SHP77 (cell line): ENCODE measurements at regions not wholly inside any gene's neighbourhood (a gene's known extent, or its start where the extent isn't known, plus 50 kb on each side); places are given as distances from the start of the nearest gene placed in this dataset.

Experiments
- DNase-seq, 2 experiments: peaks; one replicate each; lab custom pipeline; 2025; lab: John Stamatoyannopoulos, UW

DNA sequence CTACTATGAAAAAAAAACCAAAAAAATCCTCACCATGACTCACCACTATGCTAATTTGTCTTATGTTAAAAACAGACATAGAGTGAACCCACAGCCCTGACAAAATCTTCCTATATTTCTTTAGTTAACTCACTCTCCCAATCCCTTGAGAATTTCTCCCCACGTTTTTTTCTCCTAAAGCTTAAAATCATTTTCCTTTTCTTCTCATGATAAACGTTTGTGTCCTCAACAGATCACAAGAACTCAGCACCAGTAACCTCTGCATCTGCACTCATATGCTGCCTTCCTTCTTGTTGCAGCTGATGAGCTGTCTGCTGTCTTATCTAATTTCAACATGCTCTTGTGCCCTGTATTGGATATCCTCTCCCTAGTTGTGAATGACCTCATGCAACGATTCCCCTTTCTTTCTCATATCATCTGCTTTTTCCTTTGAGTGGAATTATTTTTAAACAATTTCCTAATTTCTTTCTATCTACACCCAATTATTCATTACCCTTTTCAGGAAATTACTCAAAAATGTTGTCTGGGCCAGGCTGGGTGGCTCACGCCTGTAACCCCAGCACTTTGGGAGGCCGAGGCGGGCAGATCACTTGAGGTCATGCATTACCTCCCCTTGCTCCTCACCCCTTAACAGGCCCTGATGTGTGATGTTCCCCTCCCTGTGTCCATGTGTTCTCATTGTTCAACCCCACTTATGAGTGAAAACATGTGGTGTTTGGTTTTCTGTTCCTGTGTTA, 427.5 kb upstream of the MGAT4C start:
- DNase-seq: no peak

DNA sequence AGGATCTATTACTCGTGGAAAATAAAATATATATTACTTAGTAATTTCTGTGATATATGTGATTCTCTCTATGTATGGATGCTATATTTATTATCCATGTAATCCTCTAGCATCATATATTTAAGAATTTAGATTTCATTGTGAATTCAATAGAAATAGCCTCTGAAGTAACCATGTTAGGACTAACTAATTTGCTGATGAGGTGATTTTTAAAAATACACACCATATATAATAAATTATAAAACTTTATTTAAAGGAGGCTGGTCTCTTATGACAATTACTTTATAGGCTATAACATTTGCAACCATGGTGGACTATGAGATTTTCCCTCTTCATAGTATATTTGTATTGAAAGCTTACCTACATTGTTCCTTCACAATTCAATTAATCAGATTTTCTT, 424.9 kb upstream of the MGAT4C start:
- no peak for DNase-seq

DNA sequence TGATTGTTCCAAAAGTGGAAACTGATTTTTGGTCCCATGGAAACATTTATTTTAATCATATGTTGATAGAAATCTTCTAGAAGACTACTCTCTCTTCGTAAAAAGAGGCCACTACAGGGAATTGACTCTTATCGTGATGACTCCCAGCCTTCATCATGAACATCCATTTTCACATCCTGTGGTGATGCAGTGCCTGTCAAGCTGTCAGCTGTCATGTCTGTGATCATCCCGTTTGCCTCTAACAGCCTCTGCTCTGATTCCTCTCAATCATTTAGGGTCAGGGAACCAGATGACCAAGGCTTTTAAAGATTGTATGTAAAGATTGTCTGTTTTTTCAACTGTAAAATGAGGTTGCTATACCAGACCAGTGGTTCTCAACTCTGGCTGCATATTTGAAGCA, 419.0 kb upstream of the MGAT4C start:
- no peak for DNase-seq

DNA sequence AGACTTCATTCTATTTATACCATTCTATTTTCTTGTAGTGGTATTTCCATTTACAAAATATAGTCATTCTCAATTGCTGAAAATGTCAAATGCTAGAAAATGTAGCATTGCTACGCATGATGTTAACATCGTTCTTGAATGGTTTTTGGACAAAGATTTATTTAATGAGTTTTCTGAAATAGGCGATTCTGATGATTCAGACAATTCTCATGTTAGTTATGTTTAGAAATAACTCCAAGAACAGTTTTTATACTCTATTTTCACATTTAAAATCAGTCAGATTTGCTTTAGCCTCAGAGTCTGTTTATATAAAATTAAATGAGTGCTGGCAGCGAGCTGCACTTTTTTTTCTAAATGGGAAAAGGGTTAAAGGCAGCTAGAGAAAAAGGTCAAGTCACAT, 414.8 kb upstream of the MGAT4C start:
- DNase-seq: no peak

DNA sequence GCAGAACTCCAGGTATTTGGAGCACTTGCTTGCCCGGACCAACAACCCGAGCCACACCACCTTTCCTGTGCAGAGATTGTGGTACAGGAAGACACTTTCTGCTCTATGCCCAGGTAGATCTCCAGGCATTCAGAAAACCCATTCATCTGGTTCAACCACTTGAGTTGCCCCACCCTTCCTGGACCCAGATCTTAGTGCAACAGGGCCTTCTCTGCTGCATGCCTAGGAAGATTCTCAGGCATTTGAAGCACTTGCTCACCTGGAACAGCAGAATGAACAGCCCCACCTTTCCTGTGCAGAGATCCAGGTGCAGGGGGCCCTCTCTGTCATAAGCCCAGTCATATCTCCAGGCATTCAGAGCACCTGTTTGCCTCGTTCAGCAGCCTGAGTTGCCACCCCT, 412.8 kb upstream of the MGAT4C start:
- DNase-seq: no peak

DNA sequence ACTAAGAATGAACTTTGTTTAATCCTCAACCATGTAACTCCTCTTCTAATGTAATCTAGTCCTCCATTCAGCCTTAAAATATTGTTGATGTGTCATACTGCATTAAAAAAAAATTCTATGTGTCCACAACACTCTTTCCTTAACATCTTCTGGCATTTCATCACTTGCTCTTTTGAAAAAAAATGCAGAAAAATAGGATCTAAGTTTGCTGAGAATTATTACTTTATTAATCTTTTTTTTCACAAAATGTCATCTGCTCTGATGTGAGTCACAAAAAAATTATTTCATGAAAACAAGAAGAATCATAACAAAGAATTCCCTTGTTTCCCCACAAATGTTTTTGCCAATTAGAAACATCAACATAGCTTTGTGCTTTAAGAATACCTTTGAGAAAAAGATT, 410.1 kb upstream of the MGAT4C start:
- DNase-seq: no peak

DNA sequence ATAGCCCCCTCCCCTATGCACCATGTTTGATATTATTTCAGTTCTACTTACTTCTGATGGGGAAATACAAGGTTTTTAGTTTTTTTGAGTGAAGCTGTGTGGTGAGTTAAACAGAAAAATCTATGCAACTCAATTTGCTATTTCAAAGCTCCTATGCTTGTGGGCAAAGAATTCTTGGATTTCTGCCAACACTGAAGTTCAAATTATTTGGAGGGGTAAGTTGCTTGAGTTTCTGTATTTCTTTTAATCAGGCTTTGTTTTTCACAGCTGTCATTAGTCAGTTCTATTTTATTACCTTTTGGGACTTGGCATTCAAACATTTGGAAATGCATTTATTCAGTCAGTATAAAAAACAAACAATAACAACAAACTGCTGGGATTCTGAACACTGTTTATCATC, 407.5 kb upstream of the MGAT4C start:
- no peak for DNase-seq

DNA sequence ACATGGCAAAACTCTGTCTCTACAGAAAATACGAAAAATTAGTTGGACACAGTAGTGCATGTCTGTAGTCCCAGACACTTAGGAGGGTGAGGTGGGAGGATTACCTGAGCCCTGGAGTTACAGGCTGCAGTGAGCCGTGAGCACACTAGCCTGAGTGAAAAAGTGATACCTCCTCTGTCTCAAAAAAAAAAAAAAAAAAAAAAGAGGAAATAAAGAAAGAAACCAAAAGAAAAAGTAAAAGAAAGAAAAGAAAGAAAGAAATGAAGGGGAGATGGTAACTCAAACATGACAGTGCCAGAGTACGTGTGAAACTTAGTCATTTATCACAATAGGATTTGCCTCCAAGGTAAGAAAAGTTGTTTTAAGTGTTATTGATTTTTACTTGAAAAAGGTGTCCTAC, 407.0 kb upstream of the MGAT4C start:
- DNase-seq: no peak

DNA sequence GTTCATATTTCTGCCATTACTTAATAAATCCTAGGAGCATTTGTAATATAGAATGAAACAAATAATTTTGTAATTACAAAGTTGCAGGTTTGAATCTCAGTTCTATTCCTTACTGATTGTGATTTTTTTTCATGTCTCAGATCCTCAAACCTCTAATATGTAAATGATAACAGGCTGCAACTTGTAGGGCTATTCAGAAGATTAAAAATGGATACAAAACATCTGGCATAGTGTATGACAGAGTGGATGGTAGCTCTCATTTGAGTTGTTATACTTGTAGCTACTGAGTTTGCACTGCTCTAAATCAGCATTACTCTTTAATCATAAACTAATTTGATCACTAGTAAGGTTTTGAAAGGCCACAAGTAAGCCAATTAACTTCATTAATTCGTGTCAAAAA, 406.3 kb upstream of the MGAT4C start:
- no peak for DNase-seq

DNA sequence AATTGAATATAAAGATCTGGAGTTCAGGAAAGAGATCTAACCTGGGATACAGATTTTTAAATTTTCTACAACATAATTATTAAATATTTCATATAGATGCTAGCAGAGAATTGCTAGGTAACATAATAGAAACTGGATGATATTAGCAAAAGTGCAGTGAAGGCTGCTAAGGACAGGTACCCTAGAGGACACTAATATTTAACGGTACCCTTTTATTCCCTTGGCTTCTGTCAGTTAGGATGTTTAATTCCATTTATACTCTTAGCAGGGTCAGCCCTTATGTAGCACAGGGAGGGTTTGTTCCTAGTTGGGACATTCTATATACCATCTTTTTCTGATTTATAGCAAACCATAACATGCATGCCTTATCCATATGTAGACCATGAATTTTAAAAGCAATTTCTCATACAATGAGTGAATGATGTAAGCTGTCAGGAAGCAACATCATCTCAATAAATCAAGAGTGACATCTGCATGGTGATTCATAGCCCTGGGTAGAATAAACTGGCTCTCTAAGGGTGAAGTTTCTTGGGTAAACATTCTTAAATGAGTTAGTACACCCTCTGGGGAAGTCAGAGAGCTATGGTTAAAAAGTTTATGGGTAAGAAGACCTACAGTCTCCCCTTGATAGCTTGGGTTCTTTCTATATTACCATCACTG, 404.4 kb upstream of the MGAT4C start:
- DNase-seq: peak in 1 of 2 experiments; percentile 25

DNA sequence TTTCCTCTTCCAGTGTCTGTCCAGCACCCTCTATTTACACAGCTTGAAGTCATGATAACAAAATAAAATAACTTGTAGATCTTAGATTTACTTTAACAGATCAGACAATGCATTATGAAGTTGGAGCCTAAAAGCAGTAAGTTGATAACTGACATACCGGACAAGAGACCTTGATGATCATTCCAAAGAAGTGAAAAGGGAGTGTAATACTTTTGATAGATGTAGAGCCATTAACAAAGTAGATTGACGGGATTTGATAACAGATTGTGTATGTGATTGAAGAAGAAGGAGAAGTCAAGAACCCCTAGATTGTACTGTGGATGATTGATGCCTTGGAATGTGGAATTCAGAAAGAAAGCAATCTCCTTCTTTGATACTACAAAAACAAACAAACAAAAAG, 403.8 kb upstream of the MGAT4C start:
- no peak for DNase-seq

DNA sequence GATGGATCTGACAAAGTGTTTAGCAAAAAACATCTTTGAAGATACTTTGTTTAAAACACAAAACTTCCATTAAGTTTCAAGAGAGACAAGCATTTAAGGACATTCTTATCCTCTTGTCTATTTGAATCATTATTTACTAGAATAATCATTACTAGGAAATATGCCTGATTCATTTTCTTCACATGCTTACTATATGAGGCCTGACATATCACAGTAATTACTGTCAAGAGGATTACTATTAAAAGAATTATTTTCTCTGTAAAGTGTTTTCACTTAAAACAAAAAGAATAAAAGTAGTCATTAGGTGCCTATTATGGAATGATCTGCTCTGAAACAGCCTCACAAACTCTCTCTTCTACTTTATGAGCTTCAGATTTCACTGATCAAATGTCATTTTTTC, 402.1 kb upstream of the MGAT4C start:
- no peak for DNase-seq

DNA sequence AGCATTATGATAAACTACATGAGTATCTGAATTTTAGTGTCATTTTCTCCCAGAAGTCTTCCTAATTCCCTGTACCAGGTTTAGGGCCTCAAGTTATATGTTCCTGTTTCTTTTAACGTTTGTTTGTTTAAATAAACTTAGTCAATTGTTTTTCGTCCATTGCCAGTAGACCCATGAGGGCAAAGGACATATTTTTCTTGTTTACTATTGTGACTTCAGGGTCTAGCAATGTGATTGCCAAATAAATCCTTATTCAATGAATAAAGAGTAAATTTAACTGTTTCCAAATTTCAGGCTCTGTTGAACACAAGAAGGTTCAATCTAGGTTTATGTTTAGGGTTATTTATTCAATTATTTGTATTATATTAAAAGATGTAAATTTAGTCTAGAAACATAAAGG, 391.6 kb upstream of the MGAT4C start:
- DNase-seq: no peak

DNA sequence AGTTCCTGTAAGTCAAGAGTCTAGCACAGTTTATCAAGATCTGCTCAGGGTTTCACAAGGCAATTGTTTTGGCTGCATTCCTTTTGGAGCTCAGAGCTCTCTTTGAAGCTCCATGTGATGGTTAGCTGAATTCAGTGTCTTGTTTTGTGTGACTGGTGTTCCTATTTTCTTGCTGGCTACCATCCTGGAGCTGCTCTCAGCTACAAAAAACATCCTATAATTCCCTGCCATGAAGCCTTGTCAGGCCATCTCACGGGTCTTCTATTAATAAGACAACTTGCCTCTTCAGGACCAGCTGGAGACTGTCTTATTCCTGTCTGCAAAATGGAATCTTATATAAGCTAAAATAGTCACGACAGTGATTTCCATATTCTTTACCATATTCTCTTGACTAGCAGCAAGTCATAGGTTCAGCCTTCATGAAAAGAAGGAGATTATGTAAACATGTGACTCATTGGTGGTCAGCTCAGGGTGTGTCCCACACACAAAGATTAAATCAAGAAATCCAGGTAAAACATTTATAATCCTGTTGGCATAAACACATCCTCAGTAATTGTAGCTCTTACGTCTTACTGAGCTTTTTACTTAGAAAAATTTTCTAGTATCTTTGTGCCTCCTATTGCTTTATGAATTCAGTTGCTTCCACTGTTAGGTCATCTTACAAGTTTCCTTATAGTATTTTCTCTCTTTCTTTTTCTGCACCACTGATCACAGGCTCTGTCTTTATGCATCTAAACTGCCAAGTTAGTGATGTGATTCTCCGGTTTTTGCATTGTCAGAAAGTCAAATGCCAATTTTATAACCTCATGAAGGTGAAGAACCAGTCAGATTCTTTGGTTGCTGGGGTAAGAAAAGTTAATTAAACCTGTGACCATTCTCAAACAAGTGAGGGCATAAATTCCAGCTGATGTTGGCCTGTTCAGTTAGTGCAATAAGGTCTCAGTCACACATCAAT, 378.5 kb upstream of the MGAT4C start:
- DNase-seq: no peak

DNA sequence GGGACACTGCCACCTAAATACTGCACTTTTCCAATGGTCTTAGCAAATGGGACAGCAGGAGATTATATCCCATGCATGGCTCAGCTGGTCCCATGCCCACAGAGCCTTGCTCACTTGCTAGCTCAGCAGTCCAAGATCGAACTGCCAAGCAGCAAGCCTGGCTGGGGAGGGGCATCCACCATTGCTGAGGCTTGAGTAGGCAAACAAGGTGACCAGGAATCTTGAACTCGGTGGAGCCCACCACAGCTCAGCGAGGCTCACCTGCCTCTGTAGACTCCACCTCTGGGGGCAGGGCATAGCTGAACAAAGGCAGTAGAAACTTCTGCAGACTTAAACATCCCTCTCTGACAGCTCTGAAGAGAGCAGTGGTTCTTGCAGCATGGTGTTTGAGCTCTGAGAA, 370.8 kb upstream of the MGAT4C start:
- DNase-seq: no peak

DNA sequence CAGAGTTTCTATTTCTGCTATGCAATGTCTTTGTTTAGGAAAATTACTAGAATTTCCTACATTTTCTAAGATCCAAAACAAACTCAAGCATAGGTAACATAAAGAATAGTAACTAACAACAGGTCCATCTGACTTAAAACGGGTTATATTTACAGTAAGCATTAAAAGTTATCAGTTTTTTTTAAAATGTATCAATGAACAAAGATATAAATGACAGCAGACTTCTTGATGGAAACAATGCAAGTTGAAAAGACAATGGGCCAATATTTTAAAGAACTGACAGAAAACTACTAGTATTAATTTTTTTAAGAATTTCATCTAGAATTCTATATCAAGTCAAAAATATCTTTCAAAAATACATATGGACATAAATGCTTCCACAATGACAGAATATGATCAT, 367.1 kb upstream of the MGAT4C start:
- DNase-seq: no peak

DNA sequence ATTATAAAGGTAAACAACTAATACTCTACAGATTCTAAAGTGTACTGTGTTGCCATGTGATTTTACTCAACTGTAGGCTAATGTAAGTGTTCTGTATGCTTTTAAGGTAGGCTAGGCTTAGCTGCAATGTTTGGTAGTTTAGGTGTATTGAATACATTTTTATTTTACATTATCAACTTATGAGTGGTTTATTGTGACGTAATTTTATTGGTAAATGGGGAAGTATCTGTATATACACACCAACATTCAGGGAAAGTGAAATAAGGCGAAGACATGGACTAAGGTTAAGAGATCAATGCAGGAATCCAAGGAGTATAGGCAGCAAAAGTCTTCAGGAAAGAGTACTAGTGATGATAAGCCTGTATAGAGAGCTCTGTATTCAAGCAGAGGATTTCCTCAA, 365.8 kb upstream of the MGAT4C start:
- no peak for DNase-seq

DNA sequence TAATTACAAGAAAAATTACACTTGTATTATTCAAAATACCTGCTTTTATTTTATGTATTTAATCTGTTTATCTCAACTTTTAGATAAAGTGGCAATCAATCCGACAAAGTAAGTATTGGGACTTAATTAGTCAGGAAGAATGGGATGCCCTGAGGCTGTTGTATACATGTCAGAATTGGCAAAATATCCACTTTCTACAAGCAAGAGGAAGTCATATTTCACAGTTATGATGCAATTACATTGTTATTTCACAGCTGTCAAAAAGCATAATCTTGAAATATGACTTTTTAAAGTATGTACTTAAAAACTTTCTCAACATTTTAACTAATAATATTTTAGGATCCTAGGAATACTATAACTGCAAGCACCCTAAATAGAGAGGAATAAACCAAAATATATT, 357.1 kb upstream of the MGAT4C start:
- DNase-seq: no peak

DNA sequence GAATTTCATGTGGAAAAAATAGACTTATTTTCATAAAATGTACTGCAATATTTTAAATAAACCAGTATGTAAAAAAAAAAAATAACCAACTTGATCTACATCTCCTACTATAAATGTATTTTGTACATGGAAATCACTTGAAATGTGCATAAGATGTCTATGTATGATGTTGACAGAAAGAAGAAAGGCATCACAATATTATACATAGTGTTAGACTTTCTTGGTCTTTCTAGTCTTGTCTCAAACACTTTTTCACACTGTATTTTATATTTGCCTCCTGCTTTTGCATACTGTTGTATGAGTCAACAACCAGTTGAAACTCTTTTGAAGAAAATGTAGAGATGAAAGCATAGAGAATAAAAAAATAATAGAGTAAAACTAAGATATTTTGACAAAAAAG, 352.4 kb upstream of the MGAT4C start:
- DNase-seq: no peak

DNA sequence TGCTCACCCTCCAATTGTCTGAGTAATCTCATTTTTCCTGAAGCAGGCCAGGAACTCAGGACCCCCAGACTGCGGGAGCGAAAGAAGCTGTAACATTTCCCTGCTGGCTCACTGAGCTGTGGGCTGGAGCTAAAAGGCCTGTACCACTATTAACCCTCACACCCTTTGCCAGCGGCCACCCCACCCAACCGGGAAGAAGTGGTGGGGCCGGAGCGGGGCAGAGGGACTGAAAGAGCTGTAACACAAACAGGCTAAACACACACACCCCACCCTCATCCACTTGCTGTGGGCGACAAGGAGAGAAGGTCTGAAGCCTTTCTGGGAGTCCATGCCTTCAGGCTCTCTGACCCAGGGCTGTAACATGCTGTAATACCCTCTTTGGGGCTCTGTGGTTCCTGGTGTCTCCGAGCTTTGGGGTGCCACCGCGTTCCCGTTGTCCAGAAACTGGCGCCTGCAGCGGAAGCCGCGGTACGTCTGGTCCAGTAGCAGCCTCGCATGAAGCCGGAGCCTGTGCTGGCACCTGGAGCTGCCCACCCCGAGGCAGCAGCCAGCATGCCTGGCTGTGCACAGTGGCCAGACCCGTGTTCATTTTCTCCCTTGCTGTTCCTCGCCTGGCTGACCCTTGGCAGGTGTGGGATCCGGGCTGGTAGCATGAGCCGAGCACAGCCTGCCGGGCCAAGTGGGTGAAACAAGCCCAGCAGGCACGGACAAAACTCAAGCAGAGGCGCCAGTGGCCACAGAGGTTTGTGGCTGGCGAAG, 345.5 kb upstream of the MGAT4C start:
- no peak for DNase-seq

DNA sequence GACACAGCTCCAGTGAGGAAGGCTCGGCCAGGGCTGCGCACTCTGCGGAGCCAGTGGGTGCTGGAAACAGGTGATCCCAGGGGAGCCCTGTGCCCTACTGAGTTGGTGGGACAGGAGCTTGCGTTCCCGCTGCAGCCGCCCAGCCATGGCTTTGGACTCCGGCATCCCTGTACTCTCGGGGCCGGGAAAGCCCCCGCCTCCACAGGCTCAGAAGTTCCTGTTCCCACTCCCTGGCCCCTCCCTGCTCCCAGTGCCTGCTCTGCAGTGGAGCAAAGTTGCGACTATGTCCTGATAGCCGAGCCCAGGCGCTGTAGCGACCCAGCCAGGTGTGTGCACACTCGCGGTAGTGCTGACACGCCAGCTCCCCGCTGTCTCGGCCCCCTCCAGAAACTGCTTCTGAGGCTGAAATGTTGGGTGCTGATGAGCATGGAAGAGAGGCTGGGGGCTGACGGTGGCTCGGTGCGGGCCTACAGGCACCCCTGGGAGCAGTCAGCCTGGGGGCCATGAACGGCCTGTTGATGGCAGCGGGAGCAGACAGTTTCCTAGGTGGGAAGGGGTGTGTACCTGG, 344.6 kb upstream of the MGAT4C start:
- no peak for DNase-seq

DNA sequence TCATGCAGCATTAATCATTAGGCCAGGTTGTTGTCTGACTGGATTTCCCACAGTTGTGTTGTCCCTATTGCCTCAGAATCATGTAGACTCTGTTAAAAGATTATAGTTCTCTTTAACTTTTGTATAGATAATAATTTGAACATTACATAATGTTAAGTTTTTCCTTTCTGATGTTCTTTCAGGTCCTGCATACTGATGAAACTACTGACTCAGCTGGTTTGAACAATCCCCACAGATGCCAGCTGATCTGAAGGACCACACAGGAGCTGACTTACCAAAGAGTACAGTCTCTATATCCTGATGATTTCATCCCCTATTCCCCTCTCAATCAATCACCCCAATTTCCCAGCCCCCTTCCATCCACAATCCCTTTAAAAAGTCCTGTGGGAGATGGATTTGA, 341.2 kb upstream of the MGAT4C start:
- DNase-seq: no peak
